GM23338 (cell line): ENCODE measurements at regions not wholly inside any gene's neighbourhood (a gene's known extent, or its start where the extent isn't known, plus 50 kb on each side); places are given as distances from the start of the nearest gene placed in this dataset.

ENCODE experiments used
- CREB1 ChIP-seq: fragments of 250-450 bp; sonication (Bioruptor Pico); IDR thresholded peaks from 2 replicates; pipeline ENCODE4 v1.5.0; 2020; ENCODE audit warnings: low read depth, mild to moderate bottlenecking, moderate library complexity
- EZH2 ChIP-seq: fragments of 200-600 bp; sonication (generic); IDR thresholded peaks from one replicate; pipeline ENCODE4 v1.8.0; 2017; ENCODE audit warnings: antibody characterized with exemption, mild to moderate bottlenecking, low read depth; ENCODE audit not compliant: unreplicated experiment
- EZH2phosphoT487 ChIP-seq: fragments of 200-600 bp; sonication (generic); IDR thresholded peaks from one replicate; pipeline ENCODE4 v1.8.1; 2018; ENCODE audit warnings: antibody characterized with exemption; ENCODE audit not compliant: unreplicated experiment
- JUNB ChIP-seq: IDR thresholded peaks from one replicate; pipeline ENCODE4 v1.6.1; 2016; ENCODE audit warnings: antibody characterized with exemption; ENCODE audit not compliant: unreplicated experiment
- NANOG ChIP-seq: IDR thresholded peaks from 2 replicates; pipeline ENCODE4 v1.6.1; 2016; ENCODE audit warnings: antibody characterized with exemption, borderline replicate concordance
- POLR2AphosphoS5 ChIP-seq: IDR thresholded peaks from 2 replicates; pipeline ENCODE4 v1.6.1; 2016; ENCODE audit warnings: antibody characterized with exemption, low read depth
- ZNF331 ChIP-seq: fragments of 250-450 bp; sonication (Bioruptor Pico); IDR thresholded peaks from 2 replicates; pipeline ENCODE4 v1.5.0; 2020; ENCODE audit warnings: low read depth, mild to moderate bottlenecking, moderate library complexity
- TF ChIP-seq, protein P1 (sequence below), 2 experiments: fragments of 200-600 bp in 1 of 2; sonication (generic) in 1 of 2; conservative IDR thresholded peaks; 2 replicates each; pipeline versions ENCODE4 v1.5.1 to v1.6.1; 2016 to 2017; ENCODE audit warnings: antibody characterized with exemption in 2 of 2, low read depth in 2 of 2, mild to moderate bottlenecking in 2 of 2, moderate library complexity in 1 of 2
- TF ChIP-seq, protein P2 (sequence below): IDR thresholded peaks from one replicate; pipeline ENCODE4 v1.6.1; 2018; ENCODE audit warnings: antibody characterized with exemption; ENCODE audit not compliant: unreplicated experiment

DNA sequence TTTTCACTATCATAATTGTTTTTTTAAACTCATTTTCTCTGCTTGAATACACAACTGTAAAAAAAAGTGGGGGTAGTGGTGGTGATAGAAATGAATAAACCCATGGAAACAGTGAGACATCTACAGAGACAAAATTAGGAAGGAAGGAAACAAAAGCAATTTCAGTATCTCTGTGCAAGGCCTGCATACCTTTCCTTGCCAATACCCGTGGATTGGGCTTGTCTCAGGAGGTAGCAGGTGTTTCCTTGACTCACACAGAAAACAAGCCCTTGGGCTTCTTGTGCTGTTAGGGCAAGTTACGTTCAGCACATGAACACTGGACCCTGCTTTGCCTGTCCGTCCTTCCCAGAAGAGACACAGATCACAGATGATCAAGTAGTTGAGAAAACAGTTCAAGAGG lies 372.2 kb downstream of the ZSWIM6 start:
- TF ChIP-seq, protein P1, sequence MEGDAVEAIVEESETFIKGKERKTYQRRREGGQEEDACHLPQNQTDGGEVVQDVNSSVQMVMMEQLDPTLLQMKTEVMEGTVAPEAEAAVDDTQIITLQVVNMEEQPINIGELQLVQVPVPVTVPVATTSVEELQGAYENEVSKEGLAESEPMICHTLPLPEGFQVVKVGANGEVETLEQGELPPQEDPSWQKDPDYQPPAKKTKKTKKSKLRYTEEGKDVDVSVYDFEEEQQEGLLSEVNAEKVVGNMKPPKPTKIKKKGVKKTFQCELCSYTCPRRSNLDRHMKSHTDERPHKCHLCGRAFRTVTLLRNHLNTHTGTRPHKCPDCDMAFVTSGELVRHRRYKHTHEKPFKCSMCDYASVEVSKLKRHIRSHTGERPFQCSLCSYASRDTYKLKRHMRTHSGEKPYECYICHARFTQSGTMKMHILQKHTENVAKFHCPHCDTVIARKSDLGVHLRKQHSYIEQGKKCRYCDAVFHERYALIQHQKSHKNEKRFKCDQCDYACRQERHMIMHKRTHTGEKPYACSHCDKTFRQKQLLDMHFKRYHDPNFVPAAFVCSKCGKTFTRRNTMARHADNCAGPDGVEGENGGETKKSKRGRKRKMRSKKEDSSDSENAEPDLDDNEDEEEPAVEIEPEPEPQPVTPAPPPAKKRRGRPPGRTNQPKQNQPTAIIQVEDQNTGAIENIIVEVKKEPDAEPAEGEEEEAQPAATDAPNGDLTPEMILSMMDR (conservative IDR thresholded peaks at IDR 0.05; ENCODE audit: low read depth in 2 of 2) = no peak
- TF ChIP-seq ZNF331 (CRISPR knock-in tag) (no peak), JUNB (no peak), CREB1 (CRISPR knock-in tag) (no peak), POLR2AphosphoS5 (no peak), EZH2phosphoT487 (no peak), NANOG (no peak), EZH2 (no peak)
- TF ChIP-seq, protein P2, sequence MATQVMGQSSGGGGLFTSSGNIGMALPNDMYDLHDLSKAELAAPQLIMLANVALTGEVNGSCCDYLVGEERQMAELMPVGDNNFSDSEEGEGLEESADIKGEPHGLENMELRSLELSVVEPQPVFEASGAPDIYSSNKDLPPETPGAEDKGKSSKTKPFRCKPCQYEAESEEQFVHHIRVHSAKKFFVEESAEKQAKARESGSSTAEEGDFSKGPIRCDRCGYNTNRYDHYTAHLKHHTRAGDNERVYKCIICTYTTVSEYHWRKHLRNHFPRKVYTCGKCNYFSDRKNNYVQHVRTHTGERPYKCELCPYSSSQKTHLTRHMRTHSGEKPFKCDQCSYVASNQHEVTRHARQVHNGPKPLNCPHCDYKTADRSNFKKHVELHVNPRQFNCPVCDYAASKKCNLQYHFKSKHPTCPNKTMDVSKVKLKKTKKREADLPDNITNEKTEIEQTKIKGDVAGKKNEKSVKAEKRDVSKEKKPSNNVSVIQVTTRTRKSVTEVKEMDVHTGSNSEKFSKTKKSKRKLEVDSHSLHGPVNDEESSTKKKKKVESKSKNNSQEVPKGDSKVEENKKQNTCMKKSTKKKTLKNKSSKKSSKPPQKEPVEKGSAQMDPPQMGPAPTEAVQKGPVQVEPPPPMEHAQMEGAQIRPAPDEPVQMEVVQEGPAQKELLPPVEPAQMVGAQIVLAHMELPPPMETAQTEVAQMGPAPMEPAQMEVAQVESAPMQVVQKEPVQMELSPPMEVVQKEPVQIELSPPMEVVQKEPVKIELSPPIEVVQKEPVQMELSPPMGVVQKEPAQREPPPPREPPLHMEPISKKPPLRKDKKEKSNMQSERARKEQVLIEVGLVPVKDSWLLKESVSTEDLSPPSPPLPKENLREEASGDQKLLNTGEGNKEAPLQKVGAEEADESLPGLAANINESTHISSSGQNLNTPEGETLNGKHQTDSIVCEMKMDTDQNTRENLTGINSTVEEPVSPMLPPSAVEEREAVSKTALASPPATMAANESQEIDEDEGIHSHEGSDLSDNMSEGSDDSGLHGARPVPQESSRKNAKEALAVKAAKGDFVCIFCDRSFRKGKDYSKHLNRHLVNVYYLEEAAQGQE = no peak
